GM12872 (cell line): ENCODE measurements at regions not wholly inside any gene's neighbourhood (a gene's known extent, or its start where the extent isn't known, plus 50 kb on each side); places are given as distances from the start of the nearest gene placed in this dataset.

ENCODE experiments used
- CTCF ChIP-seq: IDR thresholded peaks from 3 replicates; pipeline ENCODE4 v1.5.1; 2011; ENCODE audit warnings: low read depth, mild to moderate bottlenecking, low read length, moderate library complexity; ENCODE audit not compliant: insufficient read depth

- TF ChIP-seq CTCF = no peak
Measured at GRCh38 chrX:130507015-130507414, 105.2 kb downstream of the RBMX2 start.

GRCh38 chrX:130516123-130516522 lies 114.3 kb downstream of the RBMX2 start:
- no peak for TF ChIP-seq CTCF

GRCh38 chrX:130523460-130524394 lies 121.9 kb downstream of the RBMX2 start:
- TF ChIP-seq CTCF = no peak

- TF ChIP-seq CTCF = no peak
Measured at GRCh38 chrX:130524476-130525194, 122.8 kb downstream of the RBMX2 start.

DNA sequence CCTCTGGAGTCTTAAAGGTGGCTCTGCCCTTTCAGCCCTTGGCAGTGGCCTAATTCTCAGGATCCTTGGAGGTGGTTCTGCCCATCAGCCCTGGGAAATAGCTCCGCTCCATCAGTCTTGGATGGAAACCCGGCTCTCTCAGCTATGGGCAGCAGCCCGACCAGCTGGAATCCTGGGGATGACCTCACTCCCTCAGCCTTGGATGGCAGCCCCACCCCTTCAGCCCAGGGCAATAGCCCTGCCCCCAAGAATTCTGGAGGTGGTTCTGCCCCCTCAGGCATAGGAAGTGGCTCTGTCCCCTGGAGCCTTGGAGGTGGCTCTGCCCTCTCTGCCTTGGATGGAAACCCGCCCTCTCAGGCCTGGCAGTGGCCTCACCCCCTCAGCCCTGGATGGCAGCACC lies 127.7 kb downstream of the RBMX2 start:
- no peak for TF ChIP-seq CTCF

DNA sequence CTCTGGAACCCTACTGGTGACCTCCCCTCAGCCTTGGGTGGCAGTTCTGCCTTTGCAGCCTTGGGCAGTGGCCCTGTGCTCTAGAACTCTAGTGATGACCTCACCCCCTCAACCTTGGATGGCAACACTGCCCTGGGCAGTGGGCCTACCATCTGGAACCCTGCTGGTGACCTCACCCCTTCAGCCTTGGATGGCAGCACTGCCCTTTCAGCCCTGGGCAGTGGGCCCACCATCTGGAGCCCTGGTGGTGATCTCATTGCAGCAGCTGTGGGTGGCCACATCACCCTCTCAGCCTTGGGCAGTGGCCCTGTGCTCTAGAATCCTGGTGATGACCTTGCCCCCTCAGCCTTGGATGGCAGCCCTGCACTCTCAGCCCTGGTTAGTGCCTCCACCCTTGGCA lies 129.3 kb downstream of the RBMX2 start:
- no peak for TF ChIP-seq CTCF

DNA sequence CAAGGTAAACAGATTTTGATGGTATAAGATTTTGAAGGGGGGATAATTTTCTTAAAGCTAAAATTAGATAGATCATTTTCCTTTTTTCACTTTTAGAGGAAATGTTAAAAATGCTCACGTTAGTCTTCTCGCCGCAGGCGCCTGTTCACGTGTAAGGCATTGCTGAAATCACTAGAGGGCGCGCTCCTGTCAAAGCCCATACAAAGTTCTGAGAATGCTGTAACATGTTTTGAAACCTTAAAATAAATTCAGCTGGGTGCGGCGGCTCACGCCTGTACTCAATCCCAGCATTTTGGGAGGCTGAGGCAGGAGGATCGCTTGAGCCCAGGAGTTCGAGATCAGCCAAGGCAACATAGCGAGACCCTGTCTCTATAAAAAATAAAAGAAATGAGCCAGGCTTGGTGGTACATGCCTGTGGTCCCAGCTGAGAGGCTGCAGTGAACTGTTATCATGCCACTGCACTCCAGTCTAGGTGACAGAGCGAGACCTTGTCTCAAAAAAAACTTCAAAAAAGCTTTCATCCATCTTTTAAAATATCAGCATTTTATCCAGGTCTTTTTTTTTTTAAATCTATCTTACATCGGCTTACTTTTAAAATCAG lies 138.0 kb downstream of the RBMX2 start:
- peak; percentile 67 for TF ChIP-seq CTCF
